ENCODE measurements at regions not wholly inside any gene's neighbourhood (a gene's known extent, or its start where the extent isn't known, plus 50 kb on each side); places are given as distances from the start of the nearest gene placed in this dataset.
"Not testable (repeated sequence)": the region's sequence is repeated elsewhere in the genome, so short reads cannot be mapped to it uniquely, and the experiment has no call there.

- TF ChIP-seq, protein P1, sequence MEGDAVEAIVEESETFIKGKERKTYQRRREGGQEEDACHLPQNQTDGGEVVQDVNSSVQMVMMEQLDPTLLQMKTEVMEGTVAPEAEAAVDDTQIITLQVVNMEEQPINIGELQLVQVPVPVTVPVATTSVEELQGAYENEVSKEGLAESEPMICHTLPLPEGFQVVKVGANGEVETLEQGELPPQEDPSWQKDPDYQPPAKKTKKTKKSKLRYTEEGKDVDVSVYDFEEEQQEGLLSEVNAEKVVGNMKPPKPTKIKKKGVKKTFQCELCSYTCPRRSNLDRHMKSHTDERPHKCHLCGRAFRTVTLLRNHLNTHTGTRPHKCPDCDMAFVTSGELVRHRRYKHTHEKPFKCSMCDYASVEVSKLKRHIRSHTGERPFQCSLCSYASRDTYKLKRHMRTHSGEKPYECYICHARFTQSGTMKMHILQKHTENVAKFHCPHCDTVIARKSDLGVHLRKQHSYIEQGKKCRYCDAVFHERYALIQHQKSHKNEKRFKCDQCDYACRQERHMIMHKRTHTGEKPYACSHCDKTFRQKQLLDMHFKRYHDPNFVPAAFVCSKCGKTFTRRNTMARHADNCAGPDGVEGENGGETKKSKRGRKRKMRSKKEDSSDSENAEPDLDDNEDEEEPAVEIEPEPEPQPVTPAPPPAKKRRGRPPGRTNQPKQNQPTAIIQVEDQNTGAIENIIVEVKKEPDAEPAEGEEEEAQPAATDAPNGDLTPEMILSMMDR (IDR thresholded peaks at IDR 0.05): not testable (repeated sequence)
- TF ChIP-seq POLR2AphosphoS5, POLR2A (IDR thresholded peaks at IDR 0.05): not testable (repeated sequence)
Observed at GRCh38 chr2:138273280-138273679, 228.3 kb upstream of the SPOPL start.
